HG03354 (cell line): ENCODE measurements at regions not wholly inside any gene's neighbourhood (a gene's known extent, or its start where the extent isn't known, plus 50 kb on each side); places are given as distances from the start of the nearest gene placed in this dataset.
"Not testable (repeated sequence)": the region's sequence is repeated elsewhere in the genome, so short reads cannot be mapped to it uniquely, and the experiment has no call there.

Experiments used
- ATAC-seq: cut with Tn5 transposase; IDR thresholded peaks from one replicate; pipeline ENCODE4 v1.9.1; 2021; ENCODE audit warnings: mild to moderate bottlenecking; ENCODE audit not compliant: unreplicated experiment, poor library complexity, severe bottlenecking

GRCh38 chr7:91353848-91354247, 89.6 kb downstream of the FZD1 start:
- no peak for ATAC-seq

- no peak for ATAC-seq
Measured at GRCh38 chr7:91355695-91356435, 91.6 kb downstream of the FZD1 start.

DNA sequence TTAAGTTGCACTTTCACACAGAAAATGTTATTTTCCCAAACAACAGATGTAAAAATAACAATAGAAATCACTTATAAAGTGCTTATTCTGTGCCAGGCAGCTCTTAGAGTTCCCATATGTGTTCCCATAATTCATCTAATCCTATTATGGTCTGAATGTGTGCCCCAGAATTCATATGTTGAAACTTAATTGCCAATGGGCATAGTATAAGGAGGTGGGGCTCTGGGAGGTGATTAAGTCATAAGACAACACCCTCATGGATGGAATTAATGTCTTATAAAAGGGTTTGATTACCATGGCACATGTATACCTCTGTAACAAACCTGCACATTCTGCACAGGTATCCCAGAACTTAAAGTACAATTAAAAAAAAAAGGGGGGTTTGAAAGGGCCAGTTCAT, 92.7 kb downstream of the FZD1 start:
- no peak for ATAC-seq

DNA sequence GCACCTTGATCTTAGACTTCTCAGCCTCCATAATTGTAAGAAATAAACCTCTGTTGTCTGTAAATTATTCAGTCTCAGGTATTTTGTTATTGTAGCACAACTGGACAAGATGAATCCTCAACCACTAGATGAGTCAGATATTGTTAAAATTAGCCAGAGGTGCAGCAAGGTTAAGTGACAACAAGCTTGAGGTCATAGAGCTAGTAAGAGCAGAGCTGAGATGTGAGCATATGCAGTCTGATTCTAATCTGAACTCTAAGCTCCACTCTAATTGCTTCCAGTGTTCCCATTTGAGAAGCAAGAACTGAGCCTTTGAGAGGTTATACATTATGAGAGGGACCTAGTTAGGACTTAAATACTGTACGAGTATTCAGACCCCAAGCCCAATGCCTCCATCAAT, 93.1 kb downstream of the FZD1 start:
- ATAC-seq: no peak

DNA sequence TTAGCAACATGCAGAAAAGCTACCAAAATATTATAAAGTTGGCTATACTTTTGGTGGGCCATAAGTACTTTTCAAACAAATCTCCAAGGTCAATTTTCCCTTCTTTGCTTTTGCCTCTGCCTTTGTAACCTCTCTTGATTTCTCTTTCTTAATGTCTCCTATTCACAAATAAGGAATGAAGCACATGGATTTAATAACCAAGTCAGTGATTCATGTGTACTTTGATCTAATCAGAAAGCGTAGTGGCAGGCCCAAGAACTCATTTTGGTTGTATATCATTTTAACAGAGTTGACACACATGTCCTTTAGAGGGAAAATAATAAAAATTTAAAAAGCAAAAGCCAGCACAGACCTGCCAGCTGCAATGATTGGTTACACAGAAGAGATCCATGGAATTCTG, 93.7 kb downstream of the FZD1 start:
- no peak for ATAC-seq

- no peak for ATAC-seq
Measured at GRCh38 chr7:91358303-91358702, 94.1 kb downstream of the FZD1 start.

- not testable (repeated sequence) for ATAC-seq
Measured at GRCh38 chr7:91365097-91365496, 100.9 kb downstream of the FZD1 start.

DNA sequence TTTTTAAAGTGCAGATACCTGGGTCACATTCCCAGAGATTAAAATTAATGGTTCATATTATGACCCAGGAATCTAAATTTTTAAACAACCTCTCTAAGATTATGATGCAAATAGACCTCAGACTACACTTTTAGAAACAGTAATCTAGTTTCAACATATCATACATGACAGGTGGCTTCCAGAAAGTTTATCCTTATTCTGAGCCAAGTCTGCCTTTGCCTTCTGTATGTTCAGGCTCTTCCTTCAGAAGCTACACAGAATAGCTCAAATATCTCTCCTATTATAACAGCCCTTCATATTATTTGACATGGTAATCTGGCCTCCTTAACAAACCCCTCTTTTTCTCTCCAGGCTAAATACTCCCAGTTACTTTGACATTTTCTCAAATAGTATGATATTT, 101.9 kb downstream of the FZD1 start:
- no peak for ATAC-seq

DNA sequence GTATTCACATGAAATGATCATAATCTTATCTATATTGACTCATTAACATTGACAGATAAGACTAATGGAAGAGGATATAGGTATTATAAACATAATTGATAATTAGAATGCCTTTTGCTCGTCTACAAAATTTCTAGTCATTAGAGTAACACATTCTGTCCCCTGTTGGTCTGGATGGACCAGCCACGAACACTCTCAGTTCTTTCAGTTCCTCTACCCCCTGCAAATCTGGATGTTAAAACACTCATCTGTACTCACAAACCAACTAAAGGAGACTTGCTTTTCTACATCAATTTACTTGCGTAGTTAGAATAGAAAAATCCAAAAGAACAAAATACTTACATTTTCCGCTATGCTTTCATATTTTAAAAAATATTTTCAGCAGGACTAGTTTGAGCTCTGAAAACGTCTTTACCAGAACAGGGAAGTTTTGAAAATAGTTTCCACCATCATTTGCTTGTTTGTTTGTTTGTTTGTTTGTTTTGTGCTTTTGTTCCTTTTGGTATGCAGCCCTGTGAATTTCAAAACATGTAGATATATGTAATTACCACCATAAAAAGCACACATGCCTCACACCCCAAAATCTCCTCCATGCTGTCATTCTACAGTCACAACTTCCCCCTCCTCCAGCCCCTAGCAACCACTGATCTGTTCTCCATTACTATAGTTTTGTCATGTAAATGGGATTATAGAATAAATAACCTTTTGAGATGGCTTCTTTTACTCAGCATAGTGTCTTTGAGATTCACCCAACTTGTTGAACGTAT, 103.8 kb downstream of the FZD1 start:
- no peak for ATAC-seq

DNA sequence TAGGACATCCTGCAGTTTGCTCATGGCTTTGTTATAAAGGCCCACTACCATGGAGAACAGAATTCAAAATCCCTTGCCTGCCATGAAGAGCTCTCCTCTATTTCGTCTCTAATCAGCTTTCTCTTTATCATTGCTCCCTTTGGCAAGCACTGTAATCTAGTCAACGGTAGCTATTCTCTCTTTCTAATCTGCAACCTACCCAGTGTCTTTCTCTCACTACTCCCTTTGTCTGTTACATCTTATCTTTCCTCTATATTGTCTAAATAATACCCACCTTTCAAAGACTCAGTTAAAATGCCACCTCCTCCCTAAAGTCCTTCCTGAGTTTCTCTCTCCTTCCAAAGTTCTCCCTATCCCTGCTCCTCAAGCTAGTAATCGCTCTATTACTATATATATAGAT, 108.1 kb downstream of the FZD1 start:
- no peak for ATAC-seq

DNA sequence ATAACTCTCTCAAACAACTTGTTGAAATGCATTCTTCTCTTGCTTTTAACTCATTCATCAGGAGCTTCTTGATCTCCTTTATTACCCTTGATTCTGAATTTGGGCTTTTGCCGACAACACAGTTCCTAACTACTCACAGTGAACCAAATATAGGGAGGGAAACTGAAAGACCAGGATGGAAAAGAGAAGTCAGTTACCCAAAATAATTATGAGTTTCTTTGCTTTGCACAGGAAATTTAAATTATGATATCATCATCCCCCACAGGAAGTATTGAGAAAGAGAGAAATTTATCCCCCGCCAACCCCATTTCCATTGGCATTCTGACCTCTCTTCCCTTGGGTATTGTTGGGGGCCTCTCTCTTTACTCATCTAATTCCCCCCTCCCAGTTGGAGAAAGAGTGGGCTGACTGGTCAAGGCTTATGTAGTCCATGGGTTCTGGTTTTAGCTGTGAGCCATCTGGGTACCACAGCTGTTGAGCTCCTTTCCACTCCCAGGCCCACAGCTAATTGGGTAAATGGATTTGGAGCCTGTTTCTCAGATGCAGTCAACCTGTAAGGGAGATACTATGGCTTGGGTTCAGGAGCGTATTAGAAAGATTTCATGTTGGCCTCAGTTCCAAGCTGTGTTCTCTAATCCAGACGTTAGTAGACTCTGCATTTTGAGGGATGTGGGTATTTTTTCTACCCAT, 109.0 kb downstream of the FZD1 start:
- ATAC-seq: no peak

DNA sequence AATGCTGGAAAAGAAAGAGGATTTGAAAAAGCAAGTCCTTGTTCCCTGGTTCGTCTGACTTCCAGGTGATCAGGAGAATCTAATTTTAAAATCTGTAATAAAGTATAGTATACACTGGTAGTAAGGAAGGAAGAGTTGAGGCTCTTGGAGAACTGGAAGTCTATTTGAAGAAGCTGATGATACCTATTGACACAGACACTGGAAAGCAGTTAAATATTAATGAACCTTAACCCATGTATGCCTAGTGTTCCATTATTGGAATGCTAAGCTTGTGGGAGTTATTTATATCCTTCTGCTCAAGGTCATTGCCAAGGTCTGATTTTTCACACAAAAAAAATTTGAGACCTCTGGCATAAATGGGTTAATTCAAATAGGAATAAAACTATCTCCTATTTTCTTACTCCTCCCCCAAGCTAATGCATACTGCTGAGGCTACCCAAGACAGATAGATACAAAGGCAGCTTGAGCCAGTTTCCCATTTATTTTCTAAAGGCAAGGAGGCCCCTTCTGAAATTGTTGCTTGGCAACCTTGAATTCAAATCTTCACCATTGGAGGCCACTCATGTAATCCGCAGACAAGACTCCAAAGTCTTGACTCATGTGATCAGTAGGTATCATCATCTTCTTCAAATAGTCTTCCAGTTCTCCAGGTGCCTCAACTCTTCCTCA, 110.2 kb downstream of the FZD1 start:
- ATAC-seq: no peak

DNA sequence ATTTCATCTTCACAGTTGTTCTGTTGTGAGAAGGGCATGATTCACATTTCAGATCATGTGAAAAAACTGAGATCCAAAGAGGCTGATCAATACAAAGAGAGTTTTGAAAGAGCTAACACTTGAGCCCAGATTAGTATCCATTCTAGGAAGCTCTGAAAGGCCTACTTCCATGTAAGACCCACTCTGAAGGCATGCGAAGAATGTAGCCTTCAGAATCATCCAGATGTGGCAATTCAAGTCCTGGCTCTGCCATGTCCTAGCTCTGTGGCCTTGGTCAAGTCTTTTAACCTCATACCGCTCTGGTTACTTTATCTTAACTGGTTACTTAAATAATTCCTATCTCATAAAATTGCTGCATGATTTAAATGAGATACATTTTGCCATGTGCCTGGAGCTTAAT, 111.1 kb downstream of the FZD1 start:
- ATAC-seq: no peak

GRCh38 chr7:91378131-91378530, 113.9 kb downstream of the FZD1 start:
- no peak for ATAC-seq

- ATAC-seq: no peak
Measured at GRCh38 chr7:91379236-91379635, 115.0 kb downstream of the FZD1 start.

GRCh38 chr7:91379991-91380390, 115.8 kb downstream of the FZD1 start:
- no peak for ATAC-seq

DNA sequence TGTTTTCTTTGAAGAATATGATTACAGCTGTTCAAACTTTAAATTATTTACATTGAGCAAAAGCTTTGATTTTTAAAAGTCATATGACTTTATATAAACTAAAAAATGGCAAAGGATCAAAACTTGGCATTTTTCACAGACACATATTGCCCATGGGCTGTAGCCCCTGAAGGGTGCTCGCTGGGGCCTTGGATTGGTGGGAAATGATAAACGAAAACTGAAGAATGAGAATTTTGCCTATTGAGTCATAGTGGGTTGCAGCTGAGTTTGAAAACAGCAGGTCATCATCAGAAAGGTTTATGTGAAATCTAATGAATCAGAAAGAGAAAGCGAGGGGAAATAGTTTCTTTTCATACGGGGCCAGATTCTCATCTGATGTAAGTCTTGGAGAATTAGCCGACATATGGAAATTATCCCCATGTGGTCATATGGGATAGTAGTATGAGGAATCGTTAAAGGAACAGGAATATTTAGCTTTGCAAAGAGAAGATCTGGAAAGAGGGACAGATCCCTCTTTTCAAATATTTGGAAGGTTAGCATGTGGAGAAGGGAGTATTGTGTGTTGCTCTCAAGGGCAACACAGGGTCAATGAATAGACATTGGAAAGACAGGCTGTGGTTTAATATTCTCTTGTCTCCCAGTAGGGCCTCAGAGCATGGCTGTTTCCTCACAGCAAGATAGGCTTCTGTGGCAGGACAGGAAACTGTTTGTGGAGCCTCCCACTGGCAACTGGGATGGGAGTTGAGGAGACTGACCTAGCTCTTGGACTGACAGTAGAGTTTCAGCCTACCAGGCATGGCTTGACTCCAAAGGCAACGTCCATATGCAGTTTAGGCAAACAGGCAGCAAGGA, 119.0 kb downstream of the FZD1 start:
- ATAC-seq: no peak

DNA sequence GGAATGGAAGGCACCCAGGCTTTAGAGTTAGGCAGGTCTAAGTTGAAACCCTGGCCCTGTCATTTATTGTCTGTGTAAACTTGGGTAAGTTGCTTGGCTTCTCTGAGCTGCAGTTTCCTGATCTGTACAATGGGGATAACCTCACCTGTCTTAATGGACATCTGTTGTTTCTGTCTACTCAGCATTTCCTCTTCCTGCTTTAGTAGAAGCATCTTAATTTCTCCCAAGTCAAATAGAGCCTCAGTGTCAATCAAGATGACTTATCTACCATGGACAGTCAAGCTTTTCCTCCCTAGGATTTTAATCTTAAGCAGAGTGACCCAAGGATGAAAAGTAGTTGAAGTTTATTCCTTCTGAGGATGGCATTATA, 119.7 kb downstream of the FZD1 start:
- no peak for ATAC-seq

DNA sequence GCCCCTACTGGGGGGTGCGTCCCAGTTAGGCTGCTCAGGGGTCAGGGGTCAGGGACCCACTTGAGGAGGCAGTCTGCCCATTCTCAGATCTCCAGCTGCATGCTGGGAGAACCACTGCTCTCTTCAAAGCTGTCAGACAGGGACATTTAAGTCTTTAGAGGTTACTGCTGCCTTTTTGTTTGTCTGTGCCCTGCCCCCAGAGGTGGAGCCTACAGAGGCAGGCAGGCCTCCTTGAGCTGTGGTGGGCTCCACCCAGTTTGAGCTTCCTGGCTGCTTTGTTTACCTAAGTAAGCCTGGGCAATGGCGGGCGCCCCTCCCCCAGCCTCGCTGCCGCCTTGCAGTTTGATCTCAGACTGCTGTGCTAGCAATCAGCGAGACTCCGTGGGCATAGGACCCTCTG, 130.5 kb downstream of the FZD1 start:
- not testable (repeated sequence) for ATAC-seq
